Dendritic cell treated with granulocyte-macrophage colony-stimulating factor and Interleukin-4, amounts not matched to agents 40 ng/mL and 50 ng/mL, for 4 days (primary cell): ENCODE measurements at regions not wholly inside any gene's neighbourhood (a gene's known extent, or its start where the extent isn't known, plus 50 kb on each side); places are given as distances from the start of the nearest gene placed in this dataset.

Source experiments
- H3K27ac Mint-ChIP-seq: one replicate; pipeline ENCODE4 v1.8.0; 2022; ENCODE audit warnings: mild to moderate bottlenecking, mixed read lengths
- H3K27me3 Mint-ChIP-seq: one replicate; pipeline ENCODE4 v1.8.0; 2022; ENCODE audit warnings: mild to moderate bottlenecking, mixed read lengths
- H3K36me3 Mint-ChIP-seq: one replicate; pipeline ENCODE4 v1.8.0; 2022; ENCODE audit warnings: low read depth, mixed read lengths
- H3K4me1 Mint-ChIP-seq: one replicate; pipeline ENCODE4 v1.8.0; 2022; ENCODE audit warnings: low read depth, mixed read lengths
- H3K4me3 Mint-ChIP-seq: one replicate; pipeline ENCODE4 v1.8.0; 2022; ENCODE audit warnings: mild to moderate bottlenecking, moderate library complexity, mixed read lengths
- H3K9me3 Mint-ChIP-seq: one replicate; pipeline ENCODE4 v1.8.0; 2022; ENCODE audit warnings: mixed read lengths
- intact Hi-C: fragments of 100-400 bp; cut with micrococcal nuclease; formaldehyde crosslinking; loops from one replicate; pipeline ENCODE4 v1.15.0; 2022

GRCh38 chr12:125688881-125689280, 623.6 kb downstream of the AACS start:
- Mint-ChIP-seq H3K27me3 (no peaks in the 10 kb centered on the region), H3K27ac (no peak overlapping the region), H3K9me3 (no peaks in the 10 kb centered on the region), H3K36me3 (no peaks in the 10 kb centered on the region), H3K4me1 (no peaks in the 10 kb centered on the region), H3K4me3 (no peak overlapping the region)
- intact Hi-C loops: no loop called here

GRCh38 chr12:125689576-125690410, 624.6 kb downstream of the AACS start:
- Mint-ChIP-seq H3K36me3 (no peaks in the 10 kb centered on the region), H3K4me1 (no peaks in the 10 kb centered on the region), H3K4me3 (no peak overlapping the region), H3K27me3 (no peaks in the 10 kb centered on the region), H3K9me3 (peaks cover 6% of the 10 kb centered on the region), H3K27ac (no peak overlapping the region)
- intact Hi-C loops: no loop called here

GRCh38 chr12:125690841-125691240, 625.6 kb downstream of the AACS start:
- intact Hi-C loops: no loop called here
- H3K27ac Mint-ChIP-seq: no peak overlapping the region

DNA sequence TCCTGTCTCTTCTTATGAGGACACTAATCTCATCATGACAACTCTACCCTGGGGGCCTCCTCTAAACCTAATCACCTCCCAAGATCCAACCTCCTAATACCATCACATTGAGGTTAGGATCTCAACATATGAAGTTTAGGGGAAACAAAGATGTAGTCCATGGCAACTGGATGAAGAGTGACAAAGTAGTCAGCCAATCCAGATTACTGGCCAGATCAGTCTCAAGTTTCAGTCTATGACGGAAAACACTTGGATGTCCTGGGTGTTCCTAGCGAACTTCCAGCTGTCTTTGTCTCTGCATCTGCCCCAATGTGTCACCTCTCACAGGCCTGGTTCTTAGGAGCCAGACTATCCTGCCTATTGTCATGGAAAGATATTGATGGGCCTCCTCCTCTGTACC, 630.8 kb downstream of the AACS start:
- Mint-ChIP-seq H3K4me3 (no peak overlapping the region), H3K4me1 (no peaks in the 10 kb centered on the region), H3K36me3 (no peaks in the 10 kb centered on the region), H3K27ac (no peak overlapping the region), H3K9me3 (peaks cover 13% of the 10 kb centered on the region), H3K27me3 (no peaks in the 10 kb centered on the region)
- intact Hi-C loops: no loop called here

More at GRCh38 chr12:125690841-125691240, 625.6 kb downstream of the AACS start:
- Mint-ChIP-seq H3K4me3 (no peak overlapping the region), H3K36me3 (no peaks in the 10 kb centered on the region), H3K4me1 (no peaks in the 10 kb centered on the region), H3K9me3 (peaks cover 13% of the 10 kb centered on the region), H3K27me3 (no peaks in the 10 kb centered on the region)

- Mint-ChIP-seq H3K27me3 (no peaks in the 10 kb centered on the region), H3K9me3 (peaks cover 9% of the 10 kb centered on the region), H3K4me1 (no peaks in the 10 kb centered on the region), H3K27ac (no peak overlapping the region), H3K4me3 (no peak overlapping the region), H3K36me3 (no peaks in the 10 kb centered on the region)
- intact Hi-C loops: no loop called here
Measured at GRCh38 chr12:125704803-125705202, 639.6 kb downstream of the AACS start.

GRCh38 chr12:125720961-125721360, 655.7 kb downstream of the AACS start:
- Mint-ChIP-seq H3K4me1 (no peaks in the 10 kb centered on the region), H3K27ac (no peak overlapping the region), H3K4me3 (no peak overlapping the region), H3K36me3 (no peaks in the 10 kb centered on the region), H3K9me3 (peaks cover 55% of the 10 kb centered on the region), H3K27me3 (no peaks in the 10 kb centered on the region)
- intact Hi-C loops: no loop called here

DNA sequence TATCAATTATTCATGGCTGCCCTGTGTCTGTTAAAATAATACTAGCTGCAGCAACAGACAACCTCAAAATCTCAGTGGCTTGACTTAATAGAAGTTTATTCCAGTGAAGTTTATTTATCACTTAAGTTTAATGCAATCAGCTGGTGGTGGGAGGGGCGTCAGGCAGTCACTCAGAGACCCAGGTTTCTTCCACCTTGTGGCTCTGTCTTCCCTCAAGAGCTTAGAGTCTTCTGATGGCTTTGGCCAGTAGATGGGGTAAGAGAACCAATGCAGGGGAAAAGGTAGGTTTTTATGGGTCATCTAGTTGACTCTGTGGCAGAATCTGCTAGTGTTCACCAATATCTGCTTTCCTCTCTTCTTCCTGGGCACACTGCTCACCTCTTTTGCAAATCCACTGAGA, 668.9 kb downstream of the AACS start:
- Mint-ChIP-seq H3K4me1 (no peaks in the 10 kb centered on the region), H3K4me3 (no peak overlapping the region), H3K36me3 (no peaks in the 10 kb centered on the region), H3K9me3 (peaks cover 12% of the 10 kb centered on the region), H3K27me3 (no peaks in the 10 kb centered on the region), H3K27ac (no peak overlapping the region)
- intact Hi-C loops: no loop called here

DNA sequence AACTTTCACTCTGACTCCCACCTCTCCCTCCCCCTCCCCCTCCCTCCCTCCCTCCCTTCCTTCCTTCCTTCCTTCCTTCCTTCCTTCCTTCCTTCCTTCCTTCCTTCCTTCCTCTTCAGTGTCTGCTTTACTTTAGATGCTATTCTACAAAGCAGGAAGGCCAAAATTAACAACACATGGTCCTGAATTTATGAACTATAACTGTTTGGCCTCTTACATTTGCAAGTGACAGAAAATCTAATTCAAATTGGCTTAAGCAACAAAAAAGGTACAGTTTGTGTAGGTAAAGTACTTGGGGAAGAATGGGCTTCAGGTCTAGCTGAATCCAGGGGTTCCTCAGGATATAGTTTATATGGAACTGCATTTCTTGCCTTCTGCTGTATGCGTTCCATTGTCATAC, 673.0 kb downstream of the AACS start:
- H3K4me1 Mint-ChIP-seq: no peaks in the 10 kb centered on the region
- peaks cover 28% of the 10 kb centered on the region for H3K9me3 Mint-ChIP-seq
- H3K27ac Mint-ChIP-seq: no peak overlapping the region
- intact Hi-C loops: no loop called here
- H3K27me3 Mint-ChIP-seq: no peaks in the 10 kb centered on the region
- no peak overlapping the region for H3K4me3 Mint-ChIP-seq
- H3K36me3 Mint-ChIP-seq: no peaks in the 10 kb centered on the region

GRCh38 chr12:125742413-125742812, 677.2 kb downstream of the AACS start:
- no peak overlapping the region for H3K4me3 Mint-ChIP-seq
- H3K27me3 Mint-ChIP-seq: no peaks in the 10 kb centered on the region
- H3K9me3 Mint-ChIP-seq: peaks cover 18% of the 10 kb centered on the region
- intact Hi-C loops: no loop called here
- H3K27ac Mint-ChIP-seq: no peak overlapping the region
- H3K36me3 Mint-ChIP-seq: no peaks in the 10 kb centered on the region
- H3K4me1 Mint-ChIP-seq: no peaks in the 10 kb centered on the region

DNA sequence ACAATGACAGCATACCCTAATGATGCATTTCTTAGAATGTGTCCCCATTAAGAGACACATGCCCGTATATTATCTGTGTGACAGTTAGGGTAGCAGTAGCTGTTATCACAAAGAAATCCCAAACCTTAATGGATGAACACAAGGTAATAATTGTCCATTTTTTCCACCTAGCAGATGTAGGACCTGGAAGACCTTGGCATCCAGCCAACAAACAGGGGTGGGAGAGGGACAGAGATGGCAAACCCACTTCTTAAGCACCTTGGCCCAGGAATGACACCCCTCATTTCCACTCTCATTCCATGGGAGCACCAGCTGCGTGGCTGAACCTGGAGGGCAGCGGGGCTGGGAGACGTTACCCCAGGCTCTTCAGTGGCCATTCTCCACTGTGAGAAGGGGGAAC, 679.0 kb downstream of the AACS start:
- H3K27me3 Mint-ChIP-seq: no peaks in the 10 kb centered on the region
- H3K36me3 Mint-ChIP-seq: no peaks in the 10 kb centered on the region
- no peaks in the 10 kb centered on the region for H3K4me1 Mint-ChIP-seq
- H3K4me3 Mint-ChIP-seq: no peak overlapping the region
- no peak overlapping the region for H3K27ac Mint-ChIP-seq
- H3K9me3 Mint-ChIP-seq: peaks cover 18% of the 10 kb centered on the region
- intact Hi-C loops: no loop called here

GRCh38 chr12:125755512-125755911, 690.3 kb downstream of the AACS start:
- Mint-ChIP-seq H3K27ac (no peak overlapping the region), H3K36me3 (no peaks in the 10 kb centered on the region), H3K4me3 (no peak overlapping the region), H3K27me3 (no peaks in the 10 kb centered on the region), H3K9me3 (peaks cover 10% of the 10 kb centered on the region), H3K4me1 (no peaks in the 10 kb centered on the region)
- intact Hi-C loops: no loop called here

DNA sequence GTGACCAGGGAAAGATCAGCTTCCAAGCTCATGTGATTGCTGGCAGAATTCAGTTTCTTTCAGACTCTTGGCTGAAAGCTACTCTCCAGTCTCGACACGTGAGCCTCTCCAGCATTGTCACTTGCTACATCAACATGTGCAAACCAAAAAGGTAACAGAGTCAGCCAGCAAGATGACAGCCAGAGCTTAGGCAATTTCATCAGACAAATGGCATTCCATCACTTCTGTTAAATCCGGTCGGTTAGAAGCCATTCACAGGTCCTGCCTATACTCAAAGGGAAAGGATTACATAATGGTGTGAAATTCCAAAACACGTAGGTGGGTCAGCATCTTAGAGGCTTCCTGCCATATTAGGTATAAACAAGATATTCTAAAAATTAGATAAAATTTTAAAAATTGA, 700.9 kb downstream of the AACS start:
- H3K9me3 Mint-ChIP-seq: no peaks in the 10 kb centered on the region
- intact Hi-C loops: no loop called here
- H3K4me3 Mint-ChIP-seq: no peak overlapping the region
- no peaks in the 10 kb centered on the region for H3K4me1 Mint-ChIP-seq
- H3K27me3 Mint-ChIP-seq: no peaks in the 10 kb centered on the region
- no peaks in the 10 kb centered on the region for H3K36me3 Mint-ChIP-seq
- H3K27ac Mint-ChIP-seq: no peak overlapping the region

- no peaks in the 10 kb centered on the region for H3K36me3 Mint-ChIP-seq
- H3K27ac Mint-ChIP-seq: no peak overlapping the region
- no peaks in the 10 kb centered on the region for H3K9me3 Mint-ChIP-seq
- no peaks in the 10 kb centered on the region for H3K4me1 Mint-ChIP-seq
- H3K27me3 Mint-ChIP-seq: no peaks in the 10 kb centered on the region
- intact Hi-C loops: no loop called here
- H3K4me3 Mint-ChIP-seq: no peak overlapping the region
Measured at GRCh38 chr12:125772403-125772802, 707.2 kb downstream of the AACS start.

DNA sequence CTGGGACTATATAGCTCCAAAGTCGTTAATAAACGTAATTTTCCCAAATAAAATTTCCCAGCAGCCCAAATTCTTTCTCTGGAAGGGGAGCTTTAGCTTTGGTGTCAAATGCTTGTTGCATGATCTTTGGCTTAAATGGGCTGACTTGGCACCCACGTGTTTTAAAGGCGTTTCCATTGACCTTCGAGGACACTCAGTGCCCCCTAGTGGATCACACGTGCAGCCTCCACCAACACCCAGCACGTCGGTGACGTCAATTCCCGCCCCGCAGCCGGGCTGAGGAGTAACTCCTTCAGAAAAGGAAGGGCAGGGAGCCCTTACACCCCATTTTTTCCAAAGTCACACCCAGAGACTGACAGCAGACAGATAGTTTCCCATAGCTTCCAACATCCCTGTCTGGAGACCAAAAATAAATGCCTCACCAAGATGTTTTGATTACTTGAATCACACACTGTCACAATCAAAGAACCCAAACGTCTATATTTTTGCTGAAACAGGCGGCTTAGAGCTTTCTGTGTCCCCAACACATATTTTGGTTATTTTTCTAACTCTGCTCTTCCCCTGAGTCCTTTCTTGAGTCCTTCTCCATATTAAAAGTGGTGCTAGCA, 707.9 kb downstream of the AACS start:
- no peak overlapping the region for H3K27ac Mint-ChIP-seq
- intact Hi-C loops: no loop called here
- H3K27me3 Mint-ChIP-seq: no peaks in the 10 kb centered on the region
- H3K36me3 Mint-ChIP-seq: no peaks in the 10 kb centered on the region
- H3K4me1 Mint-ChIP-seq: no peaks in the 10 kb centered on the region
- no peak overlapping the region for H3K4me3 Mint-ChIP-seq
- H3K9me3 Mint-ChIP-seq: no peaks in the 10 kb centered on the region

- H3K27ac Mint-ChIP-seq: no peak overlapping the region
- H3K36me3 Mint-ChIP-seq: no peaks in the 10 kb centered on the region
- no peaks in the 10 kb centered on the region for H3K4me1 Mint-ChIP-seq
- intact Hi-C loops: no loop called here
- no peaks in the 10 kb centered on the region for H3K9me3 Mint-ChIP-seq
- H3K27me3 Mint-ChIP-seq: no peaks in the 10 kb centered on the region
- H3K4me3 Mint-ChIP-seq: no peak overlapping the region
Measured at GRCh38 chr12:125775507-125775906, 710.3 kb downstream of the AACS start.
